GM12873 (cell line): ENCODE measurements at regions not wholly inside any gene's neighbourhood (a gene's known extent, or its start where the extent isn't known, plus 50 kb on each side); places are given as distances from the start of the nearest gene placed in this dataset.

Experiments used
- CTCF ChIP-seq: IDR thresholded peaks from 2 replicates; pipeline ENCODE4 v1.5.1; 2012; ENCODE audit warnings: low read depth, mild to moderate bottlenecking, moderate library complexity, low read length, control low read depth; ENCODE audit not compliant: insufficient read depth; ENCODE audit errors: missing control alignments

- TF ChIP-seq CTCF: no peak
These were observed 543.2 kb upstream of the SEMA3D start for GRCh38 chr7:85730012-85730411.

- TF ChIP-seq CTCF: no peak
These were observed 538.2 kb upstream of the SEMA3D start for GRCh38 chr7:85725026-85725425.

GRCh38 chr7:85719981-85720953, 533.4 kb upstream of the SEMA3D start:
- TF ChIP-seq CTCF: no peak

GRCh38 chr7:85716353-85716752, 529.5 kb upstream of the SEMA3D start:
- no peak for TF ChIP-seq CTCF

- no peak for TF ChIP-seq CTCF
These were observed 528.1 kb upstream of the SEMA3D start for GRCh38 chr7:85714951-85715350.

GRCh38 chr7:85714043-85714578, 527.3 kb upstream of the SEMA3D start:
- TF ChIP-seq CTCF: no peak

- TF ChIP-seq CTCF: no peak
These were observed 526.3 kb upstream of the SEMA3D start for GRCh38 chr7:85713171-85713570.
